ENCODE measurements at regions not wholly inside any gene's neighbourhood (a gene's known extent, or its start where the extent isn't known, plus 50 kb on each side); places are given as distances from the start of the nearest gene placed in this dataset.

DNA sequence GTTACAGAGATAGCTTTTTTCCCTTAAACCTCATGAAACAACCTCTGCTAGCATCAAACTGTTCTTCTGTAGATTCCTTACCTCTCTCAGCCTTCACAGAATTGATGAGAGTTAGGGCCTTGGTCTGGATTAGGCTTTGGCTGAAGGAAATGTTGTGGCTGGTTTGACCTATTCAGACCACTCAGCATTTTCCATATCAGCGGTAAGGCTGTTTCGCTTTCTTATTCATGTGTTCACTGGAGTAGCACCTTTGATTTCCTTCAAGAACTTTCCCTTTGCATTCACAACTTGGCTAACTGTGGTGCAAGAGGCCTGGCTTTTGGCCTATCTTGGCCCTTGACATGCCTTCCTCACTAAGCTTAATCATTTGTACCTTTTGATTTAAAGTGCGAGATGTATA is 50.7 kb upstream of the NRXN3 start:
- CTCF ChIA-PET (ENCODE audit: unreplicated experiment): no interaction called here
- Histone ChIP-seq H3K27ac (ENCODE audit: low read depth, low read length, poor library complexity, severe bottlenecking) (no peak overlapping the region), H3K4me2 (ENCODE audit: low read length) (no peak overlapping the region), H3K4me3 (ENCODE audit: low read depth, low read length, poor library complexity, severe bottlenecking) (no peak overlapping the region), H3K4me1 (ENCODE audit: insufficient read depth, low read length, poor library complexity, severe bottlenecking) (no peaks in the 10 kb centered on the region), H3K36me3 (ENCODE audit: insufficient read depth, low read length) (no peaks in the 10 kb centered on the region), H3K9me2 (ENCODE audit: insufficient read depth, low read length) (no peaks in the 10 kb centered on the region), H4K20me1 (ENCODE audit: insufficient read depth, low read length) (no peaks in the 10 kb centered on the region), H2AFZ (ENCODE audit: low read length) (no peak overlapping the region), H3K9me3 (ENCODE audit: low read length) (no peaks in the 10 kb centered on the region), H3K79me2 (ENCODE audit: insufficient read depth, low read depth, low read length) (no peaks in the 10 kb centered on the region)
- TF ChIP-seq EZH2phosphoT487 (IDR thresholded peaks at IDR 0.05; ENCODE audit: borderline replicate concordance, low read depth, low read length): no peak
- intact Hi-C loops (cut with micrococcal nuclease; ENCODE audit: unreplicated experiment): no loop called here
- no peak for DNase-seq (ENCODE audit: low spot score)
- POLR2A ChIA-PET: interaction anchor here (0.7 kb wide), 1 partner anchor 692 kb away, joined by 3 read pairs; no protein-coding TSS in a partner anchor
- no TSS peak for BruUV-seq (replicated peaks)
